ENCODE measurements at regions not wholly inside any gene's neighbourhood (a gene's known extent, or its start where the extent isn't known, plus 50 kb on each side); places are given as distances from the start of the nearest gene placed in this dataset.

DNA sequence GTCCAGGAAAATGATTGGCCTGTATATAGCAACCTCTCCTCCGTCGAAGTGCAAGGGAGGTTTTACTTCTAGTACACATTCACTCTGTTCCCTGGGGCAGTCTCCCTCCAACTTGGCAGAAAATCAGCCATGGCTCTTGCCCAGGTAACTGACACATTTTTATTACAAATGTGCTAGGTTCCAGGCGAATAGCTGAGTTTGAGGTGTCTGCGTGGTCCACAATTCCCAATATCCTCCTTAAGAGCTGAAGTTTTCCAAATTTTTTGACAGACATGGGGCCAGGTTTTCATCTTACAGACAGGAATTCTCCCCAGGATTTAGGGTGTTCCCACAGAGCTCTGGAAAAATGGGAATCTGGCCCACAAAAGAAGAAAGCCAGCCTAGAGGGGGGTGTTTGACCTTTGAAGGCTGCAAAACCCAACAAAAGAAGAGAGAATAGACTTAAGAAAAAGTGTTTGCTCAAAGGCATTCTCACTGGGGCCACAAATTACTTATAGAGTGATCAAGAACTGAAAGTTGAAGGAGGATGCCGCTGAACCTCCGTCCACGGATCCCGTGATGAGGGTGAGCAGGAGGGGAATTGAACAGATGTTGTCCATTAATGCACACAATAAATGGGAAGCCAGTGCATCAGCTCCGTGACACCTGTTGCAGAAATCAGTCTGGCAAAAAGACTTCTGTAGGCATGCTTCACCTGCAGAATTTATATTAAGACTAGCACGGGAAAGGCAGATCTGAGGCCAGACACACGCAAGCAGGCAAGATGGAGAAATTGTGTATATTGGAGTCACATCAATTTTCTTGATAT, 242.3 kb upstream of the COPS8 start:
- no peak overlapping the region for H3K4me3 ChIP-seq (ENCODE audit: low read depth in 1 of 2, low read length in 2 of 2)
- H3K27ac ChIP-seq (ENCODE audit: low read depth, low read length): no peak overlapping the region
- H3K27me3 ChIP-seq (ENCODE audit: control insufficient read depth in 1 of 2, insufficient read depth in 2 of 2, low read length in 2 of 2): no peaks in the 10 kb centered on the region
- H3K36me3 ChIP-seq (ENCODE audit: insufficient read depth, low read length): no peaks in the 10 kb centered on the region
- H3K9ac ChIP-seq (ENCODE audit: low read length): no peak overlapping the region
- no peaks in the 10 kb centered on the region for H3K9me3 ChIP-seq (ENCODE audit: low read length)
- H3K4me1 ChIP-seq (ENCODE audit: insufficient read depth, low read length): peaks cover 15% of the 10 kb centered on the region

DNA sequence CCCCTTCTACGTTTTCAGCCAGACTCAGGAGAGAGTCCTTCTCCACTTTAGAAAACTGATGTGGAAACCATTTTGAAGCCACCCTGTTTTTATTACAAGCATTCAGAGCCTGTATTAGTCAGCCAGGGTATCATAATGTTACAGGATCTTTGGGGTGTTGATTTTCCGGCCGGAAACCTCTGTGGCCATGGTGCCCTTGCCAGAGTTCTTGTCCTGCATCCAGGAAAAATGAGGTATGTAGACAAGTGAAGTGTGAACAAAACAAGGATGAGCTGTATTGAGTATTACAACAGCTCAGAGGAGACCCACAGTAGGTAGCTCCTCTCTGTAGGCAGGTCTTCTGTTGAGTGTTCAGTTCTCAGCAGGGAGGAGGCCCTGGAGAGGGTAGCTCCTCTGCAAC, 241.0 kb upstream of the COPS8 start:
- no peak overlapping the region for H3K9ac ChIP-seq (ENCODE audit: low read length)
- H3K9me3 ChIP-seq (ENCODE audit: low read length): no peaks in the 10 kb centered on the region
- no peak overlapping the region for H3K4me3 ChIP-seq (ENCODE audit: low read depth in 1 of 2, low read length in 2 of 2)
- H3K27ac ChIP-seq (ENCODE audit: low read depth, low read length): no peak overlapping the region
- no peaks in the 10 kb centered on the region for H3K27me3 ChIP-seq (ENCODE audit: control insufficient read depth in 1 of 2, insufficient read depth in 2 of 2, low read length in 2 of 2)
- H3K36me3 ChIP-seq (ENCODE audit: insufficient read depth, low read length): no peaks in the 10 kb centered on the region
- peaks cover 15% of the 10 kb centered on the region for H3K4me1 ChIP-seq (ENCODE audit: insufficient read depth, low read length)

DNA sequence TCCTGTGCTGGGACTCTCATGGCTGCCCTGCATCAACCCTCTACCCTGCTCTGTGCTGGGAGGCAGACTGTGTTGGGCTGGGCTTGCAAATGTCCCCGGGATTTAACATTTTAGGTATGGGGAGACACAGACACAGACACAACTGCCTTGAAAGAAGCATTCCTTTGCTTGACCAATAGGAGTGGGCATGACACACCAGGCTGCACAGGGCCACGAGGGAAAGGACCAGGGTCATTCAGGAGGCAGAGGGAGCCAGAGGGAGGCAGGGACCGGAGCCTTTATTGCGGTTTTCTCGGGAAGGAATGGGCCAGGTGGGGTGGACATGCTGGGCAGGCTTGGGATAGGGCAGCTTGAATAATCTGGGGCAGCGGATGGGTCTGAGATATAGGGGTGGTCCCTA, 238.7 kb upstream of the COPS8 start:
- Histone ChIP-seq H3K4me3 (ENCODE audit: low read depth in 1 of 2, low read length in 2 of 2) (no peak overlapping the region), H3K27me3 (ENCODE audit: control insufficient read depth in 1 of 2, insufficient read depth in 2 of 2, low read length in 2 of 2) (no peaks in the 10 kb centered on the region), H3K9me3 (ENCODE audit: low read length) (no peaks in the 10 kb centered on the region), H3K27ac (ENCODE audit: low read depth, low read length) (no peak overlapping the region), H3K4me1 (ENCODE audit: insufficient read depth, low read length) (peaks cover 15% of the 10 kb centered on the region), H3K36me3 (ENCODE audit: insufficient read depth, low read length) (no peaks in the 10 kb centered on the region), H3K9ac (ENCODE audit: low read length) (no peak overlapping the region)

DNA sequence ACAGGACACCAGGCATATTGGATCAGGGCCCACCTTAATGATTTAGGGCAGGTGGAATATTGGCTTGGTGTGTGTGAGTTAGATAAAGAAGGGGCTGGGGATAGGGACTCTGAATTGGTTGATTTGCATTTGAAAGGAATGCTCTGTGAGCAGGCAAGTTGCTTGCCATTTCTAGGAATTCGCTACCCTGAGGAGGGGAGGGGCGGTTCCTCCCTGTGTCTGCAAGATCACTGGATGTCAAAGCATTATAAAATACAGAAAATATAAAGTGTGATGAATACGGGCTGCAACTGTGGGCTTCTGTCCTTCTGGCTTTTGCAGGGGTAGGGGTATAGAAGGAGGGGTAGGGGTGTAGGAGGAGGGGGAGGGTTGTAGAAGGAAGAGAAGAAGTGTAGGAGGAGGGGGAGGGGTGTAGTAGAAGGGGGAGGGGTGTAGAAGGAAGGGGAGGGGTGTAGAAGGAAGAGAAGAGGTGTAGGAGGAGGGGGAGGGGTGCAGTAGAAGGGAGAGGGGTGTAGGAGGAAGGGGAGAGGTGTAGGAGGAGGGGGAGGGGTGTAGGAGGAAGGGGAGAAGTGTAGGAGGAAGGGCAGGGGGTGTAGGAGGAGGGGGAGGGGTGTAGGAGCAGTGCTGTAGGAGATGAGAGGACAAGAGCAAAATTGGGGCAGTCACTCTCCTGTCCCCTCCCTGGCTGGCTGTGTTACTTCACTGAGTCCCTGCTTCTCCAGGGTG, 238.0 kb upstream of the COPS8 start:
- Histone ChIP-seq H3K9me3 (ENCODE audit: low read length) (no peaks in the 10 kb centered on the region), H3K36me3 (ENCODE audit: insufficient read depth, low read length) (no peaks in the 10 kb centered on the region), H3K27me3 (ENCODE audit: control insufficient read depth in 1 of 2, insufficient read depth in 2 of 2, low read length in 2 of 2) (no peaks in the 10 kb centered on the region), H3K4me1 (ENCODE audit: insufficient read depth, low read length) (peaks cover 11% of the 10 kb centered on the region), H3K9ac (ENCODE audit: low read length) (no peak overlapping the region), H3K27ac (ENCODE audit: low read depth, low read length) (no peak overlapping the region), H3K4me3 (ENCODE audit: low read depth in 1 of 2, low read length in 2 of 2) (no peak overlapping the region)

DNA sequence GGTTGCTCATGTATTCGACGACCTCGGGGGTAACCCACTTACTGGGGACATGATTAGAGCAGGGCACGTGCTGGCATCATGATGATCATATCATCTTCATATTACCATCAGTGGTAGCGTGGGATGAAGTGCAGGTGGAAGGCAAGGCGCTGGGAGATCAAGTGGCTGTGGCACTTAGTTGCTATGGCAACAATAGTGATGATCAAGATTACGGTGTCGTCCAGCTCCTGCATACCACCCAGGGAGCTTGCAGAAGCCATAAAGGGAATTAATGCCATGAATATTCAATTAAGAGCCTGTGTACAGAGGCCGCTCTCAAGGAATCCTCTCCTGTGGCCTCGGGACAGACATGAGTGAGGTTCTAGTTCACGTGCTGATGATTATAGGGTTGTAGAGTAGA, 237.2 kb upstream of the COPS8 start:
- peaks cover 3% of the 10 kb centered on the region for H3K4me1 ChIP-seq (ENCODE audit: insufficient read depth, low read length)
- H3K36me3 ChIP-seq (ENCODE audit: insufficient read depth, low read length): no peaks in the 10 kb centered on the region
- H3K27me3 ChIP-seq (ENCODE audit: control insufficient read depth in 1 of 2, insufficient read depth in 2 of 2, low read length in 2 of 2): no peaks in the 10 kb centered on the region
- no peaks in the 10 kb centered on the region for H3K9me3 ChIP-seq (ENCODE audit: low read length)
- H3K9ac ChIP-seq (ENCODE audit: low read length): no peak overlapping the region
- no peak overlapping the region for H3K27ac ChIP-seq (ENCODE audit: low read depth, low read length)
- H3K4me3 ChIP-seq (ENCODE audit: low read depth in 1 of 2, low read length in 2 of 2): no peak overlapping the region

DNA sequence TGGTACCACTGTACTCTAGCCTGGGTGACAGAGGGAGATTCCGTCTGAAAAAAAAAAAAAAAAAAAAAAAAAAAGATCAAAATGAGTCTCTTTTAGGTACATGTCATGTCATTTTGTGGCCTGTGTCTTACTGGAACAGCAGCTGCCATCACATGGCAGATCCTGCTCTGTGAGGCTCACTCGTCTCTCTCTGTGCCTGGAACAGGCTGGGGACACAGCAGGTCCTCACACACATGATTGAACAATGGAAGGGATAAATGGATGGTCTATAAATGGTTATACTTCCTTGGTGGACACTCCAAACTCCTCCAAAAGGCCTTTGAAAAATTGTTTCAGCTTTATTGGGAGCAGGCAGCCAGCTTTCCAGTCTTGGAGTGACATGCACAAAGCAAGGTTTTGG, 236.2 kb upstream of the COPS8 start:
- Histone ChIP-seq H3K4me3 (ENCODE audit: low read depth in 1 of 2, low read length in 2 of 2) (no peak overlapping the region), H3K27me3 (ENCODE audit: control insufficient read depth in 1 of 2, insufficient read depth in 2 of 2, low read length in 2 of 2) (no peaks in the 10 kb centered on the region)

DNA sequence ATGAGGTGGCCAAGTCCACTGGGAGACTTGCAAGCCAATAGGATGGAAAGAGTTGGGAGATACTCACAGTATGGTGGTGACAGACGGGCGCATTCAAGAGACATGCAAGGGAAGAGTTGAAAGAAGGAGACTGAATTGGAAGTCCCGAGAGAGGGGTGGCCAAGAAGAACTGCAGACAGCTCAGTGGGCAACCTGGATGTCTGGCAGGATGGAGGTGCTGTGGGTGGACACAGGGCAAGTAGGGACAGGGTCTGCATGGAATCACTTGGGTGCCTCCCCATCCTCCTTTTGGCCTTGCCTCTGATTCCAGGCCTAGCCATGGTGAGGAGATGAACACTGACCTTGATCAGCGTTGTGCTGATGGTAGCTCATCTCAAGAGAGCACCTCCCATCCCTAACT, 235.7 kb upstream of the COPS8 start:
- Histone ChIP-seq H3K9ac (ENCODE audit: low read length) (no peak overlapping the region), H3K4me1 (ENCODE audit: insufficient read depth, low read length) (no peaks in the 10 kb centered on the region), H3K27me3 (ENCODE audit: control insufficient read depth in 1 of 2, insufficient read depth in 2 of 2, low read length in 2 of 2) (no peaks in the 10 kb centered on the region), H3K4me3 (ENCODE audit: low read depth in 1 of 2, low read length in 2 of 2) (no peak overlapping the region), H3K36me3 (ENCODE audit: insufficient read depth, low read length) (no peaks in the 10 kb centered on the region), H3K9me3 (ENCODE audit: low read length) (no peaks in the 10 kb centered on the region), H3K27ac (ENCODE audit: low read depth, low read length) (no peak overlapping the region)

More for the DNA sequence above, 236.2 kb upstream of the COPS8 start:
- Histone ChIP-seq H3K4me1 (ENCODE audit: insufficient read depth, low read length) (no peaks in the 10 kb centered on the region), H3K27ac (ENCODE audit: low read depth, low read length) (no peak overlapping the region), H3K9ac (ENCODE audit: low read length) (no peak overlapping the region), H3K9me3 (ENCODE audit: low read length) (no peaks in the 10 kb centered on the region), H3K36me3 (ENCODE audit: insufficient read depth, low read length) (no peaks in the 10 kb centered on the region)

DNA sequence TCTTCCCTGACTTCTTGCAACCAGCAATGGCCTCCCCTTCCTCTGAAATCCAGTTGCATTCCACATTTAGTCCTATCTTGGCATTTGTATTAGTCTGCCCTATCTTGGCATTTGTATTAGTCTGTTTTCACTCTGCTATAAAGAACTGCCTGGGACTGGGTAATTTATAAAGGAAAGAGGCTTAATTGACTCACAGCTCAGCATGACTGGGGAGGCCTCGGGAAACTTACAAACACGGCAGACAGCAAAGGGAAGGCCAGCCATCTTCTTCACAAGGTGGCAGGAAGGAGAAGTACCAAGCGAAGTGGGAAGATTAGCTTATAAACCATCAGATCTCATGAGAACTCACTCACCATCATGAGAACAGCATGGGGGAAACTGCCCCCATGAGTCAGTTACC, 234.5 kb upstream of the COPS8 start:
- Histone ChIP-seq H3K36me3 (ENCODE audit: insufficient read depth, low read length) (no peaks in the 10 kb centered on the region), H3K9ac (ENCODE audit: low read length) (no peak overlapping the region), H3K4me3 (ENCODE audit: low read depth in 1 of 2, low read length in 2 of 2) (no peak overlapping the region), H3K27ac (ENCODE audit: low read depth, low read length) (no peak overlapping the region), H3K27me3 (ENCODE audit: control insufficient read depth in 1 of 2, insufficient read depth in 2 of 2, low read length in 2 of 2) (no peaks in the 10 kb centered on the region), H3K9me3 (ENCODE audit: low read length) (no peaks in the 10 kb centered on the region), H3K4me1 (ENCODE audit: insufficient read depth, low read length) (no peaks in the 10 kb centered on the region)

DNA sequence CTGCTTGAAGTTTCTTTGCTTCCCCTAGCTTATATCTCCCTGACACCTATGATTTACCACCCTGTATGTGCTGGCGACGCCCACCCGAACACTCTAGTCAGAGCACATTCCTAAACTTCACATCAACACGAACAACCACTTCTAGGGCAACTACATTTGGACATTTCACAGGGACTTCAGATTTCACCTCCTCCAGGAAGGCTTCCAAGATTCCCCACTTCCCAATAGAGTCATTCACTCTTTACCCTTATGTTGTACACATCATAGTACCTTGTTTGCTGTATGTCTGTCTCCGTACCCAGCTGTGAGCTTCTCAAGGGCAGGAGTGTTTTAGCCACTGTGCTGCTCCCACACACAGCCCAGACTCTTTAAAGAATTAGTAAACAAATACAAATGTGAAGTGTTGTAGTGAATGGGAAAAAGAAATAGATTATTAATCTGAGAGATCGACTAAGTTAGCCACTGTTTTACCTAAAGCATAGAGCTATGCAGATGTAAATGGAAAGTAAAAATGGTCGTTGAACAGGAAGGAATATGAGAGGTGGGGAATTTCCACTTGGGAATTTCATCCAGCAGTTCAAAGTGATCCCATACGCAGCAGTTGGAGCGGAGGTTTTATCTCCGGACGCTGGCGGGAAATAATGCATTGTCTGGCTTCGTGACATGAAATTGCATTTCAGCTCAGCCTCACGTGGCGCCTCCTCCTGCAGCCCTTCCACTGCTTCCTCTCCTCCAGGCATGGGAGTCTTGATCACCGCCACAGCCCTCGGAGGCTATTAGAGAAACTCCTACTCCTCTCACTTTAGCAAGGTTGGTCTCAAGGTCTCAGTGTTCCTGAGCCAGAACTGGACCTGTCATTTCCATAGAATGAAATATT, 233.4 kb upstream of the COPS8 start:
- no peak overlapping the region for H3K9ac ChIP-seq (ENCODE audit: low read length)
- H3K4me1 ChIP-seq (ENCODE audit: insufficient read depth, low read length): no peaks in the 10 kb centered on the region
- H3K27ac ChIP-seq (ENCODE audit: low read depth, low read length): no peak overlapping the region
- H3K4me3 ChIP-seq (ENCODE audit: low read depth in 1 of 2, low read length in 2 of 2): no peak overlapping the region
- no peaks in the 10 kb centered on the region for H3K36me3 ChIP-seq (ENCODE audit: insufficient read depth, low read length)
- no peaks in the 10 kb centered on the region for H3K27me3 ChIP-seq (ENCODE audit: control insufficient read depth in 1 of 2, insufficient read depth in 2 of 2, low read length in 2 of 2)
- H3K9me3 ChIP-seq (ENCODE audit: low read length): no peaks in the 10 kb centered on the region

DNA sequence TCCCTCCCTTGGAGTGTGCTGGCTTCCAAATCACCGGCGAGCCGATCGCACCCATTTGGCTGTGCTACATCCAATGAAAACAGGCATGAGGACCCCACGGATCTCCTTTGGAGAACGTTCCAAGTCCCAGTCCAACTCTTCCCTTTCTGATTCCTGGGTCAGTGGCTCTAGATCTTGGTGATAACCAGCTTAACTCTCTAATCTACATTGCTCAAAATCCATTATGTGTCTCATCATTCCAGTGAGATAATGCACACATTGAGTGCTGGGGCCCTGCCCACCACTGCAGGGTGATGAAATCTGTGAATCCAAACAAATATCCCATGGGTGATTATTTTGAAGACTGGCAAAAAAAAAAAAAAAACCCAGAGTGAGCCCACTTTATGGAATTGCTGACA, 232.7 kb upstream of the COPS8 start:
- Histone ChIP-seq H3K9me3 (ENCODE audit: low read length) (no peaks in the 10 kb centered on the region), H3K4me1 (ENCODE audit: insufficient read depth, low read length) (no peaks in the 10 kb centered on the region), H3K9ac (ENCODE audit: low read length) (no peak overlapping the region), H3K4me3 (ENCODE audit: low read depth in 1 of 2, low read length in 2 of 2) (no peak overlapping the region), H3K36me3 (ENCODE audit: insufficient read depth, low read length) (no peaks in the 10 kb centered on the region), H3K27ac (ENCODE audit: low read depth, low read length) (no peak overlapping the region), H3K27me3 (ENCODE audit: control insufficient read depth in 1 of 2, insufficient read depth in 2 of 2, low read length in 2 of 2) (no peaks in the 10 kb centered on the region)

DNA sequence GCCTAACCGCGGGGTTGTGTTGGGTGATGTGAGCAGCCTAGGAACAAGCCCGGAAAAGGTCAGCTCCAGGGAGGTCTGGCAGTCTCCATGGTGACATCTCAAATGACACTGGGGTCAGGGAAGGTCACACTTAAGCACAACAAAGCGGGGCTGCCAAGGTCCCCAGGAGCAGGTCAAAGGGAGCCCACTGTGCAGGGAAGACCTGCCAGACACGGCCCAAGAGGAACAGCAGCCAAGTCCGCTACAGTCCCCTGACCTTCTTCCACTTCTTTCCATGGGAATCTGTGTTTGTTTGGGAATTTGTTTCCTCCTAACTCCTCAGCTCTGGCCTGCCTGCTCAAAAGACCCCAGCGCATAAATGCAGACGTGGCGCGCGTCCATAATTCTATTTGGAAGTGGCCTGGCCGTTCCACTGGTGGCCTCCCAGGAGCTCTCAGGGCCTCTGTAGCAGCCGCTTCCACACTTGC, 232.1 kb upstream of the COPS8 start:
- Histone ChIP-seq H3K4me1 (ENCODE audit: insufficient read depth, low read length) (no peaks in the 10 kb centered on the region), H3K27ac (ENCODE audit: low read depth, low read length) (no peak overlapping the region), H3K9me3 (ENCODE audit: low read length) (no peaks in the 10 kb centered on the region), H3K9ac (ENCODE audit: low read length) (no peak overlapping the region), H3K4me3 (ENCODE audit: low read depth in 1 of 2, low read length in 2 of 2) (no peak overlapping the region), H3K36me3 (ENCODE audit: insufficient read depth, low read length) (no peaks in the 10 kb centered on the region), H3K27me3 (ENCODE audit: control insufficient read depth in 1 of 2, insufficient read depth in 2 of 2, low read length in 2 of 2) (no peaks in the 10 kb centered on the region)

Measured in muscle layer of colon (tissue), 2 donors.